ENCODE measurements at regions not wholly inside any gene's neighbourhood (a gene's known extent, or its start where the extent isn't known, plus 50 kb on each side); places are given as distances from the start of the nearest gene placed in this dataset.

- TF ChIP-seq EZH2phosphoT487 (IDR thresholded peaks at IDR 0.05) = no peak
- no peak for TF ChIP-seq CTCF (IDR thresholded peaks at IDR 0.05)
- no peak for TF ChIP-seq EZH2 (IDR thresholded peaks at IDR 0.05)
These were observed 1947.6 kb upstream of the CELF4 start for GRCh38 chr18:39513186-39513585.
